ENCODE measurements at regions not wholly inside any gene's neighbourhood (a gene's known extent, or its start where the extent isn't known, plus 50 kb on each side); places are given as distances from the start of the nearest gene placed in this dataset.

DNA sequence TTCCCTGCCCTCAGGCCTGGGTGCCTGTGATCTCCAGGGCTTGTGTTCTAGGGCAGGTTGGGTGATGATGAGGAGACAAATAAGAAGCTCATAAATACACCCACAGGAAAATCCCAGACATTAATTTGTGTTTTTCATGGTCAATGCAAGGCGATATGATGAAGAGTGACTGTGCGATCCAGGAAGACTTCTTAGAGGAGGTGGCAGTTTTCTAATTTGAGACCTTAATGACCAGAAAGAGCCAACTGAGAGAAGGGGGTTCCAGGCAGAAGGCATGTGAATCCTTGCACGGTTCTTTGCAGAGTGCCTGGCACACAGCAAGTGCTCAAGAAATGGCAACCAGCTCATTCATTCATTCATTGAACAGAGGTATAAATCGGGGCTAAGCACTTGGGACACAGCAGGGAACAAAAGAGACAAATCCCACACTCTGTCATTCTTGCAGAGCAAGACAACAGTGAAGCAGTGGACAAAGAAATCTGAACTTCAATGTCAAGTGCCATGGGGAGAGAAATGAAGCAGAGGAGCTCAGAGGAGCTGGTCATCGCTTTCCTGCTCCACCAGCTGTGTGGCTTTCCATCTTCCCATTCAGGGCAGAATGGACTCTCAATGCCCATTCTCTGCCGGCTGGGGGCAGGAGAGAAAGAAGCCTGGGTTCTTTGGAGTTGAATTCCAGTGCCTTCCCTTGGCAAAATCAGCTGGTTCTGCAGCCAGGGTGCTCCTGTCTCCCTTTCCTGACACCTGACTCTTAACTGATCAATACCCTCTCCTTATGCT, 128.3 kb downstream of the AACS start:
- intact Hi-C loops (cut with DNase I): no loop called here
- no peak for DNase-seq (ENCODE audit: low spot score)

DNA sequence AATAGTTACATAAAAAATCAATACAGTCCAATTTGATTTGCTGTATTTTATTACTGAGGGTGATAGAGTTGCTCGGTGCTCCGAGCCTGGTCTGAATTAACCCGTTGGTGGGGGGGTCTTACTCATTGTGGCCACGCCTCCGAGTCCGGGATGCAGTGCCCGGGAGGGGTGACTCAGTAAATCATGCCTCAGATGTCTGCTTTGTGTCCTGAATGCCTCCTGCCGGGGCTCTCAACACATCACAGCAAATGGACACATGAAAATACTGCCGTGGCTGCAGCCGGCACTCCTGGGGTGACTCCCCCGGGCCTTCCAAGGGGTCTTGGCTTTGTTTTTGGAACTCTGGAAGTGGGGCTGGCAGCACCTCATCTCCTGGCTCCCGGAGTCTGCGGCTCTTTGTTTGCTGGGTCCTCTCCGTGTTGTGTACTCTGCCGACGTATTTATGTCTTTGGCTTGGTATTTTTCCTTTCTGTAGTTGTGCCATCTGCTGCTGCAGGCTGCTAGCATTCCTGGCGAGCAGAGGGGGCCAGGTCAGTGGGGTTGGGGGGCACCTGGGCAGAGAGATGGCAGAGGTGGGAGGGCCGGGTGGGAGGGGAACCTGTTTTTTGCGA, 129.0 kb downstream of the AACS start:
- DNase-seq (ENCODE audit: low spot score) (no peak), ATAC-seq (no peak)
- intact Hi-C loops (cut with DNase I): no loop called here

More for the DNA sequence above, 128.3 kb downstream of the AACS start:
- no peak for ATAC-seq

- intact Hi-C loops (cut with DNase I): no loop called here
- DNase-seq (ENCODE audit: low spot score) (no peak), ATAC-seq (no peak)
These were observed 129.8 kb downstream of the AACS start for GRCh38 chr12:125194987-125195386.

- ATAC-seq (no peak), DNase-seq (ENCODE audit: low spot score) (no peak)
- intact Hi-C loops (cut with DNase I): no loop called here
These were observed 132.1 kb downstream of the AACS start for GRCh38 chr12:125197326-125197725.

GRCh38 chr12:125198652-125199051, 133.4 kb downstream of the AACS start:
- intact Hi-C loops (cut with DNase I): no loop called here
- no peak for ATAC-seq
- DNase-seq (ENCODE audit: low spot score): no peak

DNA sequence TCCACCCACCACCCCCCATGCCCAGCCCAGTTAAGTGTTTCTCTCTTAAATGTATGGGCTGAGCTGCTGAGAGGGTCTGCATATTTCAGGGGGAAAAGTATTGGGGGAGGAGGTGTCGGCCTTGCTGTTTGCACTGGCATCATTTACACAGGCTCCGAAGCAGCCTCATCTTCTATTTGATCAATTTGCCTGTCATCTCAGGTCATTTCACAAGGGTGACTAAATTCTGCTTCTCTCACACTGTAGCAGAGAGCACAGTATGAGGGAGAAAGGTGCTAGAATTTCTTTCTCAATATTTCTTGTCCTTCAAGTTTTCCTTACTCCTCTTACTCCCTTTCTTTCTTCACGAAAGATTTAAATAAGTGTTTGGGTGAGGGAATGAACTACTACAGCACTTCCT, 135.9 kb downstream of the AACS start:
- intact Hi-C loops (cut with DNase I): no loop called here
- DNase-seq (ENCODE audit: low spot score): no peak
- no peak for ATAC-seq

DNA sequence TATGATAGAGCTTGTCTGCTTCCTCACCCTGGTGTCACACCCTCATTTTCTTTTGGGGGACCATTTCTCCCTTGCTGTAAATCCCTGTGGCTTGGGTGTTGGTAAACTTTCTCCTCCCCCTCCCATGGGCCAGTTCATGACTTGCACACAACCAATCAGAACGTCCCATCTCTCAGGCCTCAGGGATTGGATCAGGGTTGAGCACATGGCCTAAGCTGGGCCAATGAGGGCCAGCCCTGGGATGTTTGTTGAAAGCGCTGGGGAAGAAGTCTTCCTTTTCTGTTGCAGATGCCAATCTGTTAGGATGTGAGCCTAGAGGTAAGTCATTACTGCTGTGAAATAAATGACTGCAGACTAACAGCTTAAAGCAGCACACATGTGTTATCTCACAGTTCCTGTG, 136.7 kb downstream of the AACS start:
- intact Hi-C loops (cut with DNase I): no loop called here

GRCh38 chr12:125202421-125202820, 137.2 kb downstream of the AACS start:
- no peak for DNase-seq (ENCODE audit: low spot score)

More for the DNA sequence above, 136.7 kb downstream of the AACS start:
- ATAC-seq (no peak), DNase-seq (ENCODE audit: low spot score) (no peak)

DNA sequence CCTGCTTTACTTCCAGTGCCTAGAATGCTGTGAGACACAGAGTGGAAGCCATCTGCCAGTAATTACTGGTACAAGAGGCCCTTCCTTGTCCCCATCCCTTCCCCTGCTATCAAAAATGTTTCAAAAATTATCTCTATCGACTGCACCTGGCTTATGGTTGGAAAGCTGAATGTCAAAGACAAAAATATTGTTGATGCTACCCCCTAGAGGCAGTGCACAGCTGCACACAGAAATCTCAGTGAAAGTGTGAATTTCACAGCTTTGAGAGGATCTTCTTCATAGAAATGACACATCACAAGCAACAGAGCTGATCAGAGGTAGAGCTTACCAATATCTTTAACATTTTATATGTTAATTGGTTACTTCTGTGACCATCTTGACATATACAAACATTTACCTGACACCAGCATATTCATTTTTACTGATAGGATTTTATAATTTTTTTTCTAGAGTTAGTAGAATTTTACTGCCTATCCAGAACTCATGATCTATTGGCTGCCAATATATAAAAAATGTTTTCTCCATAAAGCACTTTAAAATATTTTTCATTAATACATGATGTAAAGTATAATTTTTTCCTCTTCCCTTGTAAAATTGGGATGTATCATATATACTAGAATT, 138.0 kb downstream of the AACS start:
- DNase-seq (ENCODE audit: low spot score): no peak
- ATAC-seq: no peak
- intact Hi-C loops (cut with DNase I): no loop called here

More at GRCh38 chr12:125202421-125202820, 137.2 kb downstream of the AACS start:
- ATAC-seq: no peak
- intact Hi-C loops (cut with DNase I): no loop called here

GRCh38 chr12:125205386-125205785, 140.2 kb downstream of the AACS start:
- intact Hi-C loops (cut with DNase I): no loop called here
- no peak for ATAC-seq
- DNase-seq (ENCODE audit: low spot score): no peak

DNA sequence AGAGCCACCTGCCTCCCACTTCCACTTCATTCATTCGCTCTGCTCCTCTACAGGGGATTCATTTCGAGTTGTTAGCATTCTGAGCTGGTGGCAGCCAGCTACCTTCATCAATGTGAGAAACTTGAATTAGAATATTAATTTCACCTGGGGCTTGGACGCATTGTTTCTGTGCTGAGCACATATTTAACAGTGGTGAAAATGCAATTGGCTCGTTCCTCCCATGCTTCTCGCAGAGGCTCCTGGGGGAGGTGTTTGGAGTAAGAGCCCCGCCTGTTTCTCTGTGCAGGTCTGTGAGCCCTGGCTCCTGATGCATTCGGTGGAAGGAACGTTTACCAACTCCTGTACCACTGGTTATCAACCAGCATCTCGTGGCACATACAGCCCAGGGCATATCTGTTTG, 141.5 kb downstream of the AACS start:
- no peak for DNase-seq (ENCODE audit: low spot score)
- no peak for ATAC-seq
- intact Hi-C loops (cut with DNase I): loop anchor here (1.0 kb wide), 1 partner anchor 42 kb away; no protein-coding TSS in a partner anchor

- no peak for DNase-seq (ENCODE audit: low spot score)
- intact Hi-C loops (cut with DNase I): no loop called here
- ATAC-seq: no peak
These were observed 143.1 kb downstream of the AACS start for GRCh38 chr12:125208334-125208733.

- DNase-seq (ENCODE audit: low spot score): no peak
- no peak for ATAC-seq
- intact Hi-C loops (cut with DNase I): no loop called here
These were observed 143.7 kb downstream of the AACS start for GRCh38 chr12:125208942-125209341.

DNA sequence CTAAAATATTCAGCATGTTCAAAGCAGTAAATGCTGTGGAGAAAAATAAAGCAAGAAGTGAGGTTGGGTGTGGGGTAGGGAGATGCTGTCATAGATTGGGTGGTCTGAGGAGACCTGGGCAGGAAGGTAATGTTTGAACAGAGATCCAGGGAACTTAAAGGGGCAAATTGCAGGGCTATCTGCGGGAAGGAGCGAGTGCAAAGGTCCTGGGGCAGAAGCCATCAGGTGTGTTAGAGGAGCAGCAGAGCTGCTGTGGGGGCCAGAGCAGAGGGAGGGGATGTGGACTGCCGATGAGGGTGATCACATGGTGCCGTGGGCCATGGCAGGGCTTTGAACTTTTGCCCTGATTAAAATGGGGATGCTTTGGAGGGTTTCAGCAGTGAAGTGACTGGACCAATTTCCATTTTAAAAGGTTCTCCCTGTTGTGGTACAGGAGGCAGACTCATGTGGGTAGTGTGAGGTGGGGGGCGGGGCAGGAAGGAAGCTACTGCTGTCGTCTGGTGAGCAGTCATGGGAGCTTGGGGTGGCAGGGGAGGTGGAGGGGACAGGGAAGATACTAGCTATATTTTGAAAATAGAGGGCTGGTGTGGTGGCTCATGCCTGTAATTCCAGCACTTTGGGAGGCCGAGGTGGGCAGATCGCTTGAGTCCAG, 145.0 kb downstream of the AACS start:
- DNase-seq (ENCODE audit: low spot score) (no peak), ATAC-seq (no peak)
- intact Hi-C loops (cut with DNase I): no loop called here

GRCh38 chr12:125211464-125211863, 146.2 kb downstream of the AACS start:
- ATAC-seq (no peak), DNase-seq (ENCODE audit: low spot score) (no peak)
- intact Hi-C loops (cut with DNase I): no loop called here

- ATAC-seq (no peak), DNase-seq (ENCODE audit: low spot score) (no peak)
- intact Hi-C loops (cut with DNase I): no loop called here
These were observed 149.1 kb downstream of the AACS start for GRCh38 chr12:125214289-125214688.

GRCh38 chr12:125216756-125217155, 151.5 kb downstream of the AACS start:
- intact Hi-C loops (cut with DNase I): no loop called here
- ATAC-seq: no peak
- DNase-seq (ENCODE audit: low spot score): no peak

DNA sequence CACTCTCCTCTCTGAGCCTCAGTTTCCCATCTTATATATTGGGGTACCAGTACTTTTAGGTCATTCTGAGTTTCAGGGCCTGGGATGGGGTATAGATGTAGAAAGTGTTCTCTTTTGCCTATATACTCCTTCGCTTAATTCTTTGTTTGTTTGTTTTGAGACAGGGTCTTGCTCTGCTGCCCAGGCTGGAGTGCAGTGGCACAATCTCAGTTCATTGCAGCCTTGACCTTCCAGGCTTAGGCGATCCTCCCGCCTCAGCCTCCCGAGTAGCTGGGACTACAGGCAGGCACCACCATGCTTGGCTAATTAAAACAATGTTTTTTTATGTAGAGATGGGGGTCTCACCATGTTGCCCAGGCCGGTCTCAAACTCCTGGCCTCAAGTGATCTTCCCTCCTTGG, 152.1 kb downstream of the AACS start:
- no peak for DNase-seq (ENCODE audit: low spot score)
- intact Hi-C loops (cut with DNase I): no loop called here
- ATAC-seq: no peak

GRCh38 chr12:125218952-125219351, 153.7 kb downstream of the AACS start:
- intact Hi-C loops (cut with DNase I): no loop called here
- ATAC-seq (no peak), DNase-seq (ENCODE audit: low spot score) (no peak)

Data from sciatic nerve (tissue), 2 donors.